Kidney epithelial cell (primary cell): ENCODE measurements at regions not wholly inside any gene's neighbourhood (a gene's known extent, or its start where the extent isn't known, plus 50 kb on each side); places are given as distances from the start of the nearest gene placed in this dataset.

Experiments
- DNase-seq: peaks from one replicate; pipeline ENCODE4 v3.0.0-alpha.2; 2010; ENCODE audit warnings: low read depth
- H3K27me3 ChIP-seq: 2 replicates; pipeline ENCODE4 v1.6.0; 2011; ENCODE audit warnings: low read length; ENCODE audit not compliant: control insufficient read depth, insufficient read depth
- H3K36me3 ChIP-seq: 2 replicates; pipeline ENCODE4 v1.5.1; 2011; ENCODE audit warnings: low read length; ENCODE audit not compliant: control insufficient read depth, insufficient read depth
- H3K4me3 ChIP-seq: 2 replicates; pipeline ENCODE4 v1.5.1; 2011; ENCODE audit warnings: low read depth, mild to moderate bottlenecking, control low read depth, low read length
- CTCF ChIP-seq: IDR thresholded peaks from 2 replicates; pipeline ENCODE4 v1.5.1; 2011; ENCODE audit warnings: mild to moderate bottlenecking, moderate library complexity, low read length, control low read depth, inconsistent platforms; ENCODE audit not compliant: insufficient read depth, poor library complexity, severe bottlenecking

- no peaks in the 10 kb centered on the region for H3K36me3 ChIP-seq
- no peaks in the 10 kb centered on the region for H3K27me3 ChIP-seq
- no peak for DNase-seq
- no peak for TF ChIP-seq CTCF
- no peak overlapping the region for H3K4me3 ChIP-seq
Measured at GRCh38 chr12:88371416-88372183, 208.7 kb downstream of the KITLG start.

GRCh38 chr12:88375306-88376305 lies 204.7 kb downstream of the KITLG start:
- H3K4me3 ChIP-seq, result no peak overlapping the region
- H3K27me3 ChIP-seq, result no peaks in the 10 kb centered on the region
- no peak for TF ChIP-seq CTCF
- no peaks in the 10 kb centered on the region for H3K36me3 ChIP-seq
- no peak for DNase-seq

- Histone ChIP-seq H3K27me3 (no peaks in the 10 kb centered on the region), H3K4me3 (no peak overlapping the region), H3K36me3 (no peaks in the 10 kb centered on the region)
- TF ChIP-seq CTCF, result no peak
- DNase-seq, result no peak
Measured at GRCh38 chr12:88377973-88378372, 202.3 kb downstream of the KITLG start.

GRCh38 chr12:88381466-88381865 lies 198.8 kb downstream of the KITLG start:
- TF ChIP-seq CTCF, result no peak
- no peaks in the 10 kb centered on the region for H3K27me3 ChIP-seq
- H3K36me3 ChIP-seq, result no peaks in the 10 kb centered on the region
- DNase-seq, result no peak
- H3K4me3 ChIP-seq, result no peak overlapping the region

- TF ChIP-seq CTCF, result no peak
- H3K4me3 ChIP-seq, result no peak overlapping the region
- DNase-seq, result no peak
- no peaks in the 10 kb centered on the region for H3K36me3 ChIP-seq
- no peaks in the 10 kb centered on the region for H3K27me3 ChIP-seq
Measured at GRCh38 chr12:88383405-88383804, 196.9 kb downstream of the KITLG start.
